Activated CD4-positive, alpha-beta T cell treated with anti-CD3 and anti-CD28 coated beads, Interleukin-2, amount 50 U/mL, for 1 hour (primary cell): ENCODE measurements at regions not wholly inside any gene's neighbourhood (a gene's known extent, or its start where the extent isn't known, plus 50 kb on each side); places are given as distances from the start of the nearest gene placed in this dataset.
"Not testable (repeated sequence)": the region's sequence is repeated elsewhere in the genome, so short reads cannot be mapped to it uniquely, and the experiment has no call there.

Source experiments
- DNase-seq: peaks from one replicate; pipeline ENCODE4 v3.0.0-alpha.2; 2020

- DNase-seq = no peak
Observed at GRCh38 chr21:34274001-34274400, 89.8 kb upstream of the KCNE2 start.

GRCh38 chr21:34276711-34277425 lies 86.9 kb upstream of the KCNE2 start:
- DNase-seq = no peak

- no peak for DNase-seq
Observed at GRCh38 chr21:34278451-34278850, 85.4 kb upstream of the KCNE2 start.

- DNase-seq = no peak
Observed at GRCh38 chr21:34279285-34279684, 84.5 kb upstream of the KCNE2 start.

- DNase-seq = no peak
Observed at GRCh38 chr21:34279883-34280282, 83.9 kb upstream of the KCNE2 start.

- DNase-seq = no peak
Observed at GRCh38 chr21:34280389-34280795, 83.4 kb upstream of the KCNE2 start.

- no peak for DNase-seq
Observed at GRCh38 chr21:34280959-34281358, 82.8 kb upstream of the KCNE2 start.

GRCh38 chr21:34282223-34282622 lies 81.6 kb upstream of the KCNE2 start:
- DNase-seq = no peak

GRCh38 chr21:34284666-34285065 lies 79.1 kb upstream of the KCNE2 start:
- no peak for DNase-seq

GRCh38 chr21:34288042-34288441 lies 75.8 kb upstream of the KCNE2 start:
- not testable (repeated sequence) for DNase-seq

GRCh38 chr21:34289856-34290255 lies 74.0 kb upstream of the KCNE2 start:
- no peak for DNase-seq

GRCh38 chr21:34296878-34297277 lies 66.9 kb upstream of the KCNE2 start:
- no peak for DNase-seq

- no peak for DNase-seq
Observed at GRCh38 chr21:34298534-34299167, 65.2 kb upstream of the KCNE2 start.

GRCh38 chr21:34299168-34299539 lies 64.7 kb upstream of the KCNE2 start:
- DNase-seq = no peak

GRCh38 chr21:34302521-34302920 lies 61.3 kb upstream of the KCNE2 start:
- DNase-seq = no peak

- DNase-seq = no peak
Observed at GRCh38 chr21:34305605-34306604, 57.9 kb upstream of the KCNE2 start.

GRCh38 chr21:34307991-34308532 lies 55.7 kb upstream of the KCNE2 start:
- DNase-seq = no peak

GRCh38 chr21:34311561-34312330 lies 52.1 kb upstream of the KCNE2 start:
- DNase-seq = no peak

- DNase-seq = no peak
Observed at GRCh38 chr21:34313116-34313515, 50.7 kb upstream of the KCNE2 start.
